ENCODE measurements at regions not wholly inside any gene's neighbourhood (a gene's known extent, or its start where the extent isn't known, plus 50 kb on each side); places are given as distances from the start of the nearest gene placed in this dataset.
"Not testable (repeated sequence)": the region's sequence is repeated elsewhere in the genome, so short reads cannot be mapped to it uniquely, and the experiment has no call there.

GRCh38 chr13:59392328-59392727, 771.4 kb downstream of the DIAPH3 start:
- no peak for FAIRE-seq

DNA sequence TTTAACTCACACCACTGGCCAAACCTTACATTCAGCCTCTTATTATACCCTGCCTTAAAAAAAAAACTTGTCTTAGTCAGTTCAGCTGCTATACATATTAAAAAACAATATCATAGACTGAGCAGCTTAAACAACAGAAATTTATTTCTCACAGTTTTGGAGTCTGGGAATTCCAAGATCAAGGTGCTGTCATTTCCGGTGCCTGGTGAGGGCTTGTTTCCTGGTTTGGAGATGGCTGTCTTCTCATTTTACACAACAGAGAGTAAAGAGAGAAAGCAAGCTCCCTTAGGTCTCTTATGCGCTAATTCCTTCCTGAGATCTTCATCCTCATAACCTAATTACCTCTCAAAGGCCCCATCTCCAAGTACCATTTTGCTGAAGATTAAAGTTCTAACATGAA, 769.2 kb downstream of the DIAPH3 start:
- FAIRE-seq: no peak

DNA sequence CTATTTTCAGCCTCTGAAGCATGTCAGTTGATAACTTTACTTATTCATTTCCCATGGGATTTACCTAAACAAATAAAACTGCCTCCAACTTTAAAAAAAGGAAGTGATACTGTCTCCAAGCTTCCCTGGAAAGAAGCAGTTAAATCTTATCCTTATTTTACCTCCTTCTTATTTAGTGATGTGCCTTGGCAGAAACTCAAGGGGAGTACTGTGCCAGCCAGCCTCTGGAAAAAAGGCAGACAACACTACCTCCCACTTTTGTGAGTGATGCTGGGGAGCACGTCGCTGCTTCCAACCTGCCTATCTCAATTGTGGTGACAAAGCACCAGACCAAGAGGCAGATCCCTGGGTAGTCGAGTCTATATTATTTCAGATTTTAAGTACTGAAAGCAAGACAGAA, 765.6 kb downstream of the DIAPH3 start:
- FAIRE-seq: no peak

DNA sequence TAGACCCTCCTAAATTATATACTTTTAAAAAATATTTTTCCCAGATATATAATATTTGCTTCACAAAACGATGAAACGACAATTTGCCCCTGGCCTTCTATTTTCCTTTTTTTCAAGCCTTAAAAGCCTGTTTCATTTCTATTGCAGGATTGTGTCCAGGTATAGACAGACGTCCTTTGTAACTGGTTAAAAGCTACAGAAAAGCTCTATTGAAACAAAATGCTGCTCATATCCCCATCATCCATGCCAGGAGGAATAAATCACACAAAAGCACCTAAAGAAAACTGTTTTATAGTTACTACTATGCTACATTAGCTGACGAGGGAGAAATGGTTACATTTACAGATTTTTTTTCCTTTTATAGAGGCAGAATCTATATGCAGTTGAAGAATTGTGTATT, 765.1 kb downstream of the DIAPH3 start:
- no peak for FAIRE-seq

DNA sequence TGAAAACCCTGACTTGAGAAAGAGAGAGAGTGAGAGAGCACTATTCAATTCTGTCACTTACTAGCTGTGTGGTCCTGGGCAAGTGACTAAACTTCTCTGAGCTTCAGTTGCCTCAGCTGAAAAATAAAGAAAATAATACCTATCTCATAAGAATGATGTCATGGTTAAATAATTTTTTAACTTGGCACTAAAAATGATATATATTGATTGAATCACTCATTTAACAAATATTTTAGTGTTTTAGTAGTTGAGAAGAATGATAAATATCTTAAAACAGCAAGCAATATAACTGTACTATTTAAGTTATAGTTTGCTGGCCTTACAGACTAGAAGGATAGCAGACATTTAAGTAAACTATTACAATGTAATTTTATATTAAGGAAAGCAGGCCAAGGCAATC, 764.2 kb downstream of the DIAPH3 start:
- FAIRE-seq: no peak

DNA sequence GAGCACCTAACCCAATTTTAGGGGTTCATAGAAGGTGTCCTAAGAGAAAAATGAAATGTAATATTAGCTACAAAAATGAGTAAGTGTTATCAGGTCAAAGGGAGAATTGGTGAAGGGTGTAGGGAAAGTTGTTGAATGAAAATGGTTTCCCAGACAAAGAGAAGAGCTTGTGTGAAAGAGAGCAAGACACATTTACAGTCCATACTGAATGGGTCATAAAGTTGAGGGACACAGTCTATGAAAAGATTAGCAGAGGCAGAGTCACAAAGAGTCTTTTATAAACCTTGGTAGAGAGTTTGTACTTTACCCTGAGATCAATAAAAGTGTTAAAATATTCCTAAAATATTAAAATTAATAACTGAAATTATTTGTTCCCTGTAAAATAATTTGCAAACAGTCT, 759.4 kb downstream of the DIAPH3 start:
- FAIRE-seq: no peak

GRCh38 chr13:59407251-59407650, 756.5 kb downstream of the DIAPH3 start:
- FAIRE-seq: not testable (repeated sequence)

GRCh38 chr13:59408738-59409137, 755.0 kb downstream of the DIAPH3 start:
- FAIRE-seq: no peak

GRCh38 chr13:59409211-59409610, 754.5 kb downstream of the DIAPH3 start:
- no peak for FAIRE-seq

DNA sequence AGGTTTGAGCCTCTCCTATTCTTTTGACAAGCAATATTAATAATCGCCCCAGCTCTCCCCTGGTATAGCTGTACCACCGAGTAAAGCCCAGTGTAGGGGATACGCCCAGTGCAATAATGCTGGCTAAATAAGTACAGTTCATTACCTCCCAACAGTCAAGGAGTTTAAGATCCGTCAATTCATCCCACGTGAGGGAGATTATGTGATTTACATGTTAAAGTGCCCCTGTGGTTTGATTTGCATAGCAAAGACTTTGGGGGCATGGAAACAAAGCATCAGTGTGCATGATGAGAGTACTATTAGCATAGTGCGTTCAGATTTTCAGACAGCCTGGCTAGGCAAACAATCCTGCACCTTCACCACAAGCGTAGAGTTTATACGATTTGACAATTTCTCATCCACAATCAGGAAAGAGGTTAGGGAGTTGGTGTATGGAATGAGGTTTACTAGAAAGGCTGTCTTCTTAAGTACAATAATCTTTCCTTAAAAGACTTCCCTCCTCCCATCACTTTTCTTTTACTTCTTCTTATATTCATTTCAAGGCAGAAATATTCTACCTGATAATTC, 754.0 kb downstream of the DIAPH3 start:
- no peak for FAIRE-seq

GRCh38 chr13:59413126-59413525, 750.6 kb downstream of the DIAPH3 start:
- FAIRE-seq: no peak

DNA sequence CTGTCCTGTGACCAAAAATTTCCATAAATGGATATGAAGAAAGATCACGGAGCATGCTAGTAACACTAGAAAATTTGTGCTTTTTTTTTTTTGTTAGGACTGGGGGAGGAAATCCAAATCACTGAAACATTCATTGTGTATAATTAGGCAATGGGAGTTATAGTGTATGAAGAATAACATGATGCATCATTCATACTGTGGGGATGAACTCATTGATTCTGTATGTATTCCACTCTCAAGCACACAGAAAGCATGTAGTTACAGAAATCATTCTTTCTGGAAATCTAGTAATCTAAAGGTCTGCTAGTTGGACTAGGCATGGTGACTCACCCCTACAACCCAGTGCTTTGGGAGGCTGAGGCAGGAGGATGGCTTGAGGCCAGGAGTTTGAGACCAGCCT, 749.7 kb downstream of the DIAPH3 start:
- no peak for FAIRE-seq

DNA sequence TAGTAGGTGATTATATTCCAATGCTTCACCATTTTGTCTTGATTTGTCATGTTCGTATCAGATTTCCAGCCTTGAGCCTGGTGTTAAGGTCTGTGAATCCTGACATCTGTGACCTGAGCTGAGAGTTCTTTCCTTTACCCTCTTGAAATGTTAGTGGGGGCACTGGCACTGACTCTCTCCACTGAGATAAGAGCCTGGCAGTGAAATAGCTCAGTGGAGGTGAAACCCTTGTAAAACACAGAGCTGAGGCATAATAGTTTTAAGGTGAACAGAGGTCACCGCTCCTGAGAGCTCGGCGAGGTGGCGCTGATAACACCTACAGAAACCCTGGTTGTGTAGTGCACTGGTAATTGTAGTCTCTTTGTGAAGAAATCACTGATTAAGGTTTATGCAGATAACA, 748.2 kb downstream of the DIAPH3 start:
- FAIRE-seq: no peak

GRCh38 chr13:59416561-59416960, 747.2 kb downstream of the DIAPH3 start:
- FAIRE-seq: no peak

- no peak for FAIRE-seq
Measured at GRCh38 chr13:59422646-59423045, 741.1 kb downstream of the DIAPH3 start.

DNA sequence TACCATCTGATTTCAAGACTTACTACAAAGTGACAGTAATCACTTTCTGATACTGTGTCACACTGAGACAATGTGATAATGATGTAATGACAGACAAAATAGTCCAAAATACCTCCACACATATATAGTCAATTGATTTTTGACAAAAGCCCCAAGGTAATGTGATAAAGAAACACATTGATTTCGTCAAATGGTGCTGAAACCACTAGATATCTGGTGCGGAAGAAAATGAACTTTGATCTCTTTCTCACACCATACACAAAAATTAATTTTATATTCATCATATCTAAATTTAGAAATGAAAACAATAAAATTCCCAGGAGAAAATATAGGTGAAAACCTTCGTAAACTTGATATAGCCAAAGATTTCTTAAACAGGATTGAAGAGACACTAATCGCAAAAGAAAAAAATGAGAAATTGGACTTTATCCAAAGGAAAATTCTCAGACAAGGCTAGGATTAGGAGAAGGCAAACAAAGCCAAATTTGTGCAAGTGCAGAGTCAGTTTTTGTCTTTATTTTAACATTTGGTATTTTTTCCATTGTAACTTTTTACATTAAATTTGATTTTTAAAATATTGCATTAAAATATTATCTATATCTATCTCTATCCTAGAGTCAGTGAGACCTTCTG, 739.9 kb downstream of the DIAPH3 start:
- no peak for FAIRE-seq

DNA sequence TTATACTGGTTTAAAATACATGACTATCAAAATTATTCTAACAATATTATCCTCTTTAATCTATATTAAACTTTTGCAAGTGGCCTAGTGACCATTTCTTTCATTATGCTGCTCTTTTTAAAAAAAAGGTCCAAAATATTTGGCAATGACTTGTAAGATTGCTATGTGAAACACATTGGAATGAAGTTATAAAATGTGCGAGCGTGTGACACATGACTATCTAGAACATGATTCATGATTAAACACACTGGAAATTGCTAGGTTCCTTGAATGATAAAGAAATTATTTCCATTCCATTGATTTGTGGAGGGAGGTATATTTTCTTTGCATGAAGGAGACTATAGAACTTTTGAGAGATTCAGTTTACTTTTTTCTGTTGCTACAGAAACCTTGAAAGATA, 739.1 kb downstream of the DIAPH3 start:
- no peak for FAIRE-seq

DNA sequence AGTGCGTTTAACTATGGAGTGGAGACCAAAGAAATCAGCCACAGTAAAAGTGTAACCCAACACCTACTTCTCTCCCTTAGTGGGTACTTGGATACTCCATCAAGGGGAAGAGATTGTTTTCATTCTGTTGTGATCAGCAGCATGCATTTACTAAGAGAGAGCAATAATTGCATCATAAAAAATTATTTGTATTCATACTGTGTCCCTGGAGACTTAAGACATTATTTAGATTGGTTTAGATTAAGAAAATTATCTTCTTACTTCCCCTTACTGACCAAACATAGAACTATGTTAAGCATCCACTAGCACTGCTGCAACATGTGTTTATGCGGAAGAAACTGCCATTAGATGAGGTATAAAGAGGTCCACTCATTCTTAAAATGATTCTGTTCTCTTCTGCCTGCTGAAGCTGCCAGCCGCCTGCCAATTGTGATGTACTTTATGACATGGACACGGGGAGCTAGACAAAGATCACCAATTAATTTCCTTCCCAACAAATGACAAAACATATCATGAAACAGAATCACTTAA, 738.5 kb downstream of the DIAPH3 start:
- no peak for FAIRE-seq

GRCh38 chr13:59435024-59435423, 728.7 kb downstream of the DIAPH3 start:
- no peak for FAIRE-seq

- no peak for FAIRE-seq
Measured at GRCh38 chr13:59437544-59438301, 726.0 kb downstream of the DIAPH3 start.

DNA sequence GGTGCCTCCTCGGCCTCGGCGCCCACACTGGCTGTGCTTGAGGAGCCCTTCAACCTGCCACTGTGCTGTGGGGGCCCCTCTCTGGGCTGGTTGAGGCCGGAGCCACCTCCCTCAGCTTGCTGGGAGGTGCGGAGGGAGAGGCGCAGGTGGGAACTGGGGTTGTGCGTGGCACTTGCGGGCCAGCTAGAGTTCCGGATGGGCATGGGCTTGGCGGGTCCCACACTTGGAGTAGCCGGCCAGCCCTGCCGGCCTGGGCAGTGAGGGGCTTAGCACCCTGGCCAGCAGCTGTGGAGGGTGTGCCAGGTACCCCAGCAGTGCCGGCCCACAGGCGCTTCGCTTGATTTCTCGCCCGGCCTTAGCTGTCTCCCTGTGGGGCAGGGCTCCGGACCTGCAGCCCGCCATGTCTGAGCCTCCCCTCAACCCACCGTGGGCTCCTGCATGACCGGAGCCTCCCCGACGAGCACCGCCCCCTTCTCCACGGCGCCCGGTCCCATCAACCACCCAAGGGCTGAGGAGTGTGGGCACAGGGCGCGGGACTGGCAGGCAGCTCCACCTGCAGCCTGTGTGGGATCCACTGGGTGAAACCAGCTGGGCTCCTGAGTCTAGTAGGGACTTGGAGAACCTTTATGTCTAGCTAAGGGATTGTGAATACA, 723.8 kb downstream of the DIAPH3 start:
- no peak for FAIRE-seq

DNA sequence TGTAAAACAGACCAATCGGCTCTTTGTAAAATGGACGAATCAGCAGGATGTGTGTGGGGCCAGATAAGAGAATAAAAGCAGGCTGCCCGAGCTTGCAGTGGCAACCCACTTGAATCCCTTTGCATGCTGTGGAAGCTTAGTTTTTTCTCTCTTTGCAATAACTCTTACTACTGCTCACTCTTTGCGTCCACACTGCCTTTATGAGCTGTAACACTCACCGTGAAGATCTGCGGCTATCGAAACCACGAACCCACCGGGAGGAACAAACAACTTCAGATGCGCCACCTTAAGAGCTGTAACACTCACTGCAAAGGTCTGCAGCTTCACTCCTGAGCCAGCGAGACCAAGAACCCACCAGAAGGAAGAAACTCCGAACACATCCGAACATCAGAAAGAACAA, 722.7 kb downstream of the DIAPH3 start:
- not testable (repeated sequence) for FAIRE-seq

DNA sequence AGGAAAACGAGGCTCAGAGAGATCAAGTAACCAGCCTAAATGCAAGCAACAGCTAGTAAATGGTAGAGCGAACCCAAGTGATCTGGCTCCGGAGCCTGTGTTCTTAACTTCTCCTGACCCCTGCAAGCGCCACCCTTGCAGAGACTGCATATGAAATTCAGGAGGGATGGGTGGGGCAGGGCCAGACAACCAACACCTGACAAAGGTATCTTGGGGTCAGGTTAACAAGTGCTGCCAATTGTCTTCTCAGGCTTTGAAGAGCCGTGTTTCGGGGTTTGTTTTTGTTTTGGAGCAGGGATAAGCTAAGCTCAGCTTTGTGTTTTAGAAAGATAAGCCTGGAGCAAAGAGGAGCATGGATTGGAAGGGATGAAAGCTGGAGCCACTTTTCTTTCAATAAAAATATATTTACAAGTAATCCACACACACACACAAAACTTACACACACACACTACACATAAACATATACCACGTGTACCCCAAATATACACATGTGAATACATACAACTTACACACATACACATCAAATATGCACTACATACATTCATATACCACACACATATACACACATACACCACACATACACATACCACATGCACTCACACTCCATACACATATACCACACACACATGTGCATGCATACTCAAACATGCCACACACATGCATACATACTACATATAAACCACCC, 722.0 kb downstream of the DIAPH3 start:
- FAIRE-seq: no peak
